Transverse colon (tissue), 4 donors: ENCODE measurements at regions not wholly inside any gene's neighbourhood (a gene's known extent, or its start where the extent isn't known, plus 50 kb on each side); places are given as distances from the start of the nearest gene placed in this dataset.
A peak's percentile ranks its signal among the peaks of the same experiment; 100 is the strongest.
"Not testable (repeated sequence)": the region's sequence is repeated elsewhere in the genome, so short reads cannot be mapped to it uniquely, and the experiment has no call there.

Experiments
- DNase-seq: peaks from one replicate; pipeline ENCODE4 v3.0.0-alpha.2; 2019
- H3K27ac ChIP-seq, 4 donors: fragments of 200-600 bp; sonication (generic); 2 replicates each; pipeline ENCODE4 v1.5.1; 2016 to 2018; ENCODE audit warnings: inconsistent platforms in 4 of 4
- H3K27me3 ChIP-seq: fragments of 200-600 bp; sonication (generic); 2 replicates; pipeline ENCODE4 v1.5.1; 2017; ENCODE audit warnings: inconsistent platforms
- H3K36me3 ChIP-seq, 4 donors: fragments of 200-600 bp; sonication (generic); 2 replicates each; pipeline ENCODE4 v1.5.1; 2017 to 2019; ENCODE audit warnings: inconsistent platforms in 4 of 4
- H3K4me1 ChIP-seq, 4 donors: fragments of 200-600 bp; sonication (generic); 2 replicates each; pipeline ENCODE4 v1.5.1; 2017 to 2020; ENCODE audit warnings: inconsistent platforms in 4 of 4
- H3K4me3 ChIP-seq, 4 donors: fragments of 200-600 bp; sonication (generic); 1 replicate in 1 of 4; 2 replicates in 3 of 4; pipeline versions ENCODE4 v1.5.1 to v1.6.1; 2017 to 2019; ENCODE audit warnings: inconsistent platforms in 4 of 4
- H3K9me3 ChIP-seq, 2 donors: fragments of 200-600 bp; sonication (generic); 2 replicates each; pipeline ENCODE4 v1.5.1; 2017 to 2019; ENCODE audit warnings: inconsistent platforms in 2 of 2
- EP300 ChIP-seq: sonication (generic); formaldehyde crosslinking; IDR thresholded peaks from one replicate; pipeline ENCODE4 v1.6.1; 2017; ENCODE audit warnings: antibody characterized with exemption, low read depth
- POLR2A ChIP-seq: fragments of 450-650 bp; IDR thresholded peaks from one replicate; pipeline ENCODE4 v1.6.1; 2016; ENCODE audit warnings: antibody characterized with exemption, mild to moderate bottlenecking, moderate library complexity
- POLR2AphosphoS5 ChIP-seq, 3 donors: sonication (generic); formaldehyde crosslinking; IDR thresholded peaks; one replicate each; pipeline ENCODE4 v1.6.1; 2016; ENCODE audit warnings: antibody characterized with exemption in 3 of 3
- WGBS, 2 donors: methylation state at CpG; one replicate each; pipeline ENCODE4 v1.1.5; 2018; ENCODE audit warnings: low coverage in 1 of 2; 5-methylcytosine and 5-hydroxymethylcytosine counted together
- in situ Hi-C, 4 donors: fragments of 200-750 bp; cut with MboI; loops; one replicate each; pipeline versions ENCODE4 v1.15.0 to v1.15.1; 2017; ENCODE audit warnings: low sequenced_read_pairs in 3 of 4, low pct_ligation_motif_present in 1 of 4, low pct_unique_long_range_greater_than_20kb in 1 of 4
- intact Hi-C: fragments of 100-400 bp; cut with DNase I; formaldehyde crosslinking; loops from one replicate; pipeline ENCODE4 v1.15.1; 2023; ENCODE audit warnings: low total_unique reads
- TF ChIP-seq, protein P1 (sequence below), 5 experiments: fragments of 200-600 bp in 3 of 5; fragments of 450-650 bp in 2 of 5; sonication (generic) in 3 of 5; IDR thresholded peaks; 1 replicate in 2 of 5; 2 replicates in 3 of 5; pipeline ENCODE4 v1.5.1; 2016 to 2017; ENCODE audit warnings: antibody characterized with exemption in 5 of 5, inconsistent platforms in 3 of 5, mild to moderate bottlenecking in 2 of 5, moderate library complexity in 1 of 5

- in situ Hi-C loops, H3K27me3 ChIP-seq, DNase-seq, H3K27ac ChIP-seq, H3K4me3 ChIP-seq, H3K4me1 ChIP-seq, H3K9me3 ChIP-seq, H3K36me3 ChIP-seq, intact Hi-C loops: not testable (repeated sequence)
- 84% methylated on average over 7 of the region's 7 CpGs; no CpG with 5 or more reads in 1 of the 2 donors for WGBS, 2 donors
Observed at GRCh38 chr2:114018464-114018863, 128.6 kb downstream of the ACTR3 start.

DNA sequence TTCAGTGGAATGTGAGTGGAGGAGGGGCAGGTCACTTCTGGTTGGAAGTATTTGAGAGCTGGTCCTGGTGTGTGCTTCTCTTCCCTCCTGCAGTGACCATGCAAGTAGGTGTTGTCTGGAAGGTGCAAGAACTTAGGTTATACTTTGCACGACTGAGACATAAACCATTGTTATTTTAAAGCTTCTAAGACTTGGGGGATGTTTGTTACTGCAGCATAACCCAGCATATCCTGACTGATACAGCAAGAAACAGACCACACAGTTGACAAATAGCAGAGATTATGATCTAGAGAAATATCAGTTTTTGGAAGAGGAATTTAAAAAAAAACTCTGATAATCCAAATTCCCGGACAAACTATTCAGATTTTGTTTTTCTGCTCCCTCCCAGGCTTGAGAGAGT lies 130.8 kb downstream of the ACTR3 start:
- intact Hi-C loops, result no loop called here
- Histone ChIP-seq H3K27me3 (no peaks in the 10 kb centered on the region), H3K4me3 (no peak overlapping the region), H3K4me1 (peaks cover 0 to 4% (median 1%) of the 10 kb centered on the region in 4 donors), H3K27ac (no peak overlapping the region), H3K36me3 (no peaks in the 10 kb centered on the region), H3K9me3 (no peaks in the 10 kb centered on the region)
- no peak for DNase-seq
- in situ Hi-C loops, result no loop called here
- 71 to 83% methylated on average over 2 of the region's 2 CpGs for WGBS, 2 donors
- no peak for TF ChIP-seq POLR2AphosphoS5 (IDR thresholded peaks at IDR 0.05)
- no peak for TF ChIP-seq EP300
- no peak for TF ChIP-seq POLR2A
- TF ChIP-seq, protein P1, sequence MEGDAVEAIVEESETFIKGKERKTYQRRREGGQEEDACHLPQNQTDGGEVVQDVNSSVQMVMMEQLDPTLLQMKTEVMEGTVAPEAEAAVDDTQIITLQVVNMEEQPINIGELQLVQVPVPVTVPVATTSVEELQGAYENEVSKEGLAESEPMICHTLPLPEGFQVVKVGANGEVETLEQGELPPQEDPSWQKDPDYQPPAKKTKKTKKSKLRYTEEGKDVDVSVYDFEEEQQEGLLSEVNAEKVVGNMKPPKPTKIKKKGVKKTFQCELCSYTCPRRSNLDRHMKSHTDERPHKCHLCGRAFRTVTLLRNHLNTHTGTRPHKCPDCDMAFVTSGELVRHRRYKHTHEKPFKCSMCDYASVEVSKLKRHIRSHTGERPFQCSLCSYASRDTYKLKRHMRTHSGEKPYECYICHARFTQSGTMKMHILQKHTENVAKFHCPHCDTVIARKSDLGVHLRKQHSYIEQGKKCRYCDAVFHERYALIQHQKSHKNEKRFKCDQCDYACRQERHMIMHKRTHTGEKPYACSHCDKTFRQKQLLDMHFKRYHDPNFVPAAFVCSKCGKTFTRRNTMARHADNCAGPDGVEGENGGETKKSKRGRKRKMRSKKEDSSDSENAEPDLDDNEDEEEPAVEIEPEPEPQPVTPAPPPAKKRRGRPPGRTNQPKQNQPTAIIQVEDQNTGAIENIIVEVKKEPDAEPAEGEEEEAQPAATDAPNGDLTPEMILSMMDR (IDR thresholded peaks at IDR 0.05), result no peak

- WGBS, 2 donors, result 63% methylated on average over 4 of the region's 4 CpGs
- no peaks in the 10 kb centered on the region for H3K27me3 ChIP-seq
- intact Hi-C loops (no loop called here), in situ Hi-C loops (no loop called here)
- H3K4me3 ChIP-seq, result no peak overlapping the region
- TF ChIP-seq, protein P1 (IDR thresholded peaks at IDR 0.05), result no peak
- peak in 2 of 3 donors; percentile 19 to 20 for TF ChIP-seq POLR2AphosphoS5 (IDR thresholded peaks at IDR 0.05)
- no peaks in the 10 kb centered on the region for H3K36me3 ChIP-seq
- H3K27ac ChIP-seq, result no peak overlapping the region
- no peak for DNase-seq
- H3K9me3 ChIP-seq, result no peaks in the 10 kb centered on the region
- peaks cover 0 to 4% (median 1%) of the 10 kb centered on the region in 4 donors for H3K4me1 ChIP-seq
Observed at GRCh38 chr2:114022360-114023085, 132.6 kb downstream of the ACTR3 start.

DNA sequence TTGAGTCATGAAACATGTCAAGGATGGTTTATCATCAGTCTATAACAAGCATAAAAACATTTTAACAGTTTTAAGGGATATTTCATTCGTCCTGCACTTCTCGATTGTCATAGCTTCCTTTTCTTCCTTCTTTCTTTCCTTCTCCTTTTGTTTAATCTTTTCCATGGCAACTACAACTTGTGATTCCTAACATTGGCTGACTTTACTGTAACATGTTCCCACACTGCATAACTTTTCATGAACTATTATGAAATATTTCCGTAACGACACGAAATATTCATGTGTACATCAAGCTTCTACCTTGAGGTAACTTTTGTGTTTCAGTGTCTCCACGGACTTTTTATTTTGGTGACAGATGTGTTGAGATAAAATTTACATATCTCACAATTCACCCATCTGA lies 134.4 kb downstream of the ACTR3 start:
- Histone ChIP-seq H3K27ac (no peak overlapping the region), H3K9me3 (peaks cover 0 to 4% of the 10 kb centered on the region in 2 donors), H3K4me3 (no peak overlapping the region), H3K27me3 (no peaks in the 10 kb centered on the region), H3K4me1 (peaks cover 0 to 4% (median 1%) of the 10 kb centered on the region in 4 donors), H3K36me3 (no peaks in the 10 kb centered on the region)
- intact Hi-C loops, result no loop called here
- WGBS, 2 donors, result 72 to 84% methylated on average over 6 of the region's 6 CpGs
- no peak for DNase-seq
- TF ChIP-seq POLR2A, result no peak
- TF ChIP-seq EP300, result no peak
- TF ChIP-seq, protein P1 (IDR thresholded peaks at IDR 0.05), result no peak
- no peak for TF ChIP-seq POLR2AphosphoS5 (IDR thresholded peaks at IDR 0.05)
- in situ Hi-C loops, result no loop called here

GRCh38 chr2:114025030-114025429 lies 135.1 kb downstream of the ACTR3 start:
- WGBS, 2 donors, result 77% methylated on average over 3 of the region's 3 CpGs; no CpG with 5 or more reads in 1 of the 2 donors
- TF ChIP-seq, protein P1 (IDR thresholded peaks at IDR 0.05), result no peak
- no peak for TF ChIP-seq POLR2AphosphoS5 (IDR thresholded peaks at IDR 0.05)
- no peak for TF ChIP-seq POLR2A
- TF ChIP-seq EP300, result no peak

More at GRCh38 chr2:114025030-114025429, 135.1 kb downstream of the ACTR3 start:
- H3K9me3 ChIP-seq, result peaks cover 0 to 4% of the 10 kb centered on the region in 2 donors
- in situ Hi-C loops, result no loop called here
- H3K27ac ChIP-seq, result no peak overlapping the region
- H3K36me3 ChIP-seq, result no peaks in the 10 kb centered on the region
- no peaks in the 10 kb centered on the region for H3K27me3 ChIP-seq
- intact Hi-C loops, result no loop called here
- peaks cover 0 to 4% (median 1%) of the 10 kb centered on the region in 4 donors for H3K4me1 ChIP-seq
- no peak for DNase-seq
- H3K4me3 ChIP-seq, result no peak overlapping the region
